ENCODE measurements at regions not wholly inside any gene's neighbourhood (a gene's known extent, or its start where the extent isn't known, plus 50 kb on each side); places are given as distances from the start of the nearest gene placed in this dataset.

DNA sequence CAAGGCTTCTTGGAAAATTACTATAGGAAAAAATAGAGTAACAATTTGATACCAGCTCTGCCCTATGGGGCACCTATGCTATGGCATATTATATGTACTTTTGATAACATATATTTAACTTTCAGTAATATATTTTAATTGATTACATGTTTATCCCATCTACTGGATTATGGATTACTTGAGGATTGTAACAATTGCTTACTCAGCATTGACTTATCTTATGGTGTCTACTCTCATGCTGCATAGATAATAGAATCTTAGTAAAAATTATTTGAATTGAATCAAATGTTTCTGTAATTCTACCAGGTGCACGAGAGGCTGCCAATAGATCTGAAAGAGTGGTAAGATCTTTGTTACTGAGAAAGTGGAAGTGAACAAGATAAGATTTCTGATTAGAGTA, 57.8 kb upstream of the CALCR start:
- CTCF ChIA-PET = interaction anchor here (3.4 kb wide), 1 partner anchor 11 kb away, joined by 19 read pairs; no protein-coding TSS in a partner anchor

DNA sequence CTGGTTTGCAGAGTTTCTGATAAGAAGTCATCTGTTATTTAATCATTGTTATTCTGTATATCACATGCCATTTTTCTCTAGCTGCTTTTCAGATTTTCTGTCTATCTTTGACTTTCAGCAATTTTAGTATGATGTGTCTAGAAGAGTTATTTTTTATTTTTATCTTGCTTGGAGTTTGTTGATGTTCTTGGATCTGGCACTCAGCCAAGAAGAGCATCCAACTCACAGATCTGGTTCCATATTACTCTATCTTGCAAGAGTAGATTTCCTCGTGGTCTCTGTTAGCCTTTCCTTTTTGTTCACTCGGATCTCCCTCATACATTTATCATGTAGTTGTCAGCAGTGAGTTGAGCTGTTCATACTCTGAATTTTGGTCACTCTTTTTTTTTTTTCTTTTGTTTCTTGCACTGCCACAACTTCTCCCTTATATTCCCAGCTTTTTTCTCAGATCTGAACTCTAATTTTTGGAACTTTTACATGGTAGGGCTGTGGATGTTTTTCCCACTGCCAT, 54.8 kb upstream of the CALCR start:
- ChIA-PET POLR2A (no interaction called here), CTCF (no interaction called here)
- FAIRE-seq = no peak
- ATAC-seq = no peak
- no peak overlapping the region for H3K27ac ChIP-seq
- 2% methylated on average over 2 of the region's 2 CpGs for WGBS (ENCODE audit: missing lambda C conversion rate)
- no peaks in the 10 kb centered on the region for H3K4me1 ChIP-seq
- H3K9me3 ChIP-seq = peaks cover 11% of the 10 kb centered on the region; the same call in 2 of the 3 replicates
- no peak overlapping the region for H3K4me2 ChIP-seq
- DNase-seq (ENCODE audit: low read depth in 1 of 2, low spot score in 1 of 2) = no peak
- TF ChIP-seq RARB (CRISPR knock-in tag; IDR thresholded peaks at IDR 0.05) = no peak
- no peak for TF ChIP-seq TFCP2L1 (CRISPR knock-in tag; IDR thresholded peaks at IDR 0.05)
- no peak for TF ChIP-seq PHF8 (IDR thresholded peaks at IDR 0.05; ENCODE audit: borderline replicate concordance, low read depth)
- TF ChIP-seq, protein P1, sequence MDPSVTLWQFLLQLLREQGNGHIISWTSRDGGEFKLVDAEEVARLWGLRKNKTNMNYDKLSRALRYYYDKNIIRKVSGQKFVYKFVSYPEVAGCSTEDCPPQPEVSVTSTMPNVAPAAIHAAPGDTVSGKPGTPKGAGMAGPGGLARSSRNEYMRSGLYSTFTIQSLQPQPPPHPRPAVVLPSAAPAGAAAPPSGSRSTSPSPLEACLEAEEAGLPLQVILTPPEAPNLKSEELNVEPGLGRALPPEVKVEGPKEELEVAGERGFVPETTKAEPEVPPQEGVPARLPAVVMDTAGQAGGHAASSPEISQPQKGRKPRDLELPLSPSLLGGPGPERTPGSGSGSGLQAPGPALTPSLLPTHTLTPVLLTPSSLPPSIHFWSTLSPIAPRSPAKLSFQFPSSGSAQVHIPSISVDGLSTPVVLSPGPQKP (IDR thresholded peaks at IDR 0.05; ENCODE audit: low read depth, low read length) = no peak
- no peak for TF ChIP-seq MAZ (IDR thresholded peaks at IDR 0.05; ENCODE audit: borderline replicate concordance, low read depth, low read length)
- TF ChIP-seq, protein P2, sequence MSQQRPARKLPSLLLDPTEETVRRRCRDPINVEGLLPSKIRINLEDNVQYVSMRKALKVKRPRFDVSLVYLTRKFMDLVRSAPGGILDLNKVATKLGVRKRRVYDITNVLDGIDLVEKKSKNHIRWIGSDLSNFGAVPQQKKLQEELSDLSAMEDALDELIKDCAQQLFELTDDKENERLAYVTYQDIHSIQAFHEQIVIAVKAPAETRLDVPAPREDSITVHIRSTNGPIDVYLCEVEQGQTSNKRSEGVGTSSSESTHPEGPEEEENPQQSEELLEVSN (IDR thresholded peaks at IDR 0.05; ENCODE audit: borderline replicate concordance, low read depth) = no peak
- TF ChIP-seq EHF (CRISPR knock-in tag; IDR thresholded peaks at IDR 0.05) = no peak
- TF ChIP-seq CBX2 (IDR thresholded peaks at IDR 0.05; ENCODE audit: borderline replicate concordance, low read depth) = no peak
- TF ChIP-seq, protein P3, sequence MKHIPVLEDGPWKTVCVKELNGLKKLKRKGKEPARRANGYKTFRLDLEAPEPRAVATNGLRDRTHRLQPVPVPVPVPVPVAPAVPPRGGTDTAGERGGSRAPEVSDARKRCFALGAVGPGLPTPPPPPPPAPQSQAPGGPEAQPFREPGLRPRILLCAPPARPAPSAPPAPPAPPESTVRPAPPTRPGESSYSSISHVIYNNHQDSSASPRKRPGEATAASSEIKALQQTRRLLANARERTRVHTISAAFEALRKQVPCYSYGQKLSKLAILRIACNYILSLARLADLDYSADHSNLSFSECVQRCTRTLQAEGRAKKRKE (CRISPR knock-in tag; IDR thresholded peaks at IDR 0.05; ENCODE audit: low read depth) = no peak
- no peak for TF ChIP-seq ZFP36 (IDR thresholded peaks at IDR 0.05; ENCODE audit: borderline replicate concordance, partially characterized antibody)
- TF ChIP-seq POLR2A (IDR thresholded peaks at IDR 0.05; ENCODE audit: low read length) = no peak
- TF ChIP-seq JUN (IDR thresholded peaks at IDR 0.05) = no peak
- TF ChIP-seq RNF2 (IDR thresholded peaks at IDR 0.05; ENCODE audit: borderline replicate concordance, low read depth) = no peak
- TF ChIP-seq POLR2AphosphoS2 (conservative IDR thresholded peaks at IDR 0.05; ENCODE audit: low read length) = no peak
- TF ChIP-seq, protein P4, sequence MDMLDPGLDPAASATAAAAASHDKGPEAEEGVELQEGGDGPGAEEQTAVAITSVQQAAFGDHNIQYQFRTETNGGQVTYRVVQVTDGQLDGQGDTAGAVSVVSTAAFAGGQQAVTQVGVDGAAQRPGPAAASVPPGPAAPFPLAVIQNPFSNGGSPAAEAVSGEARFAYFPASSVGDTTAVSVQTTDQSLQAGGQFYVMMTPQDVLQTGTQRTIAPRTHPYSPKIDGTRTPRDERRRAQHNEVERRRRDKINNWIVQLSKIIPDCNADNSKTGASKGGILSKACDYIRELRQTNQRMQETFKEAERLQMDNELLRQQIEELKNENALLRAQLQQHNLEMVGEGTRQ (IDR thresholded peaks at IDR 0.05) = no peak
- no peak for TF ChIP-seq ZSCAN20 (CRISPR knock-in tag; IDR thresholded peaks at IDR 0.05)
- TF ChIP-seq, protein P5, sequence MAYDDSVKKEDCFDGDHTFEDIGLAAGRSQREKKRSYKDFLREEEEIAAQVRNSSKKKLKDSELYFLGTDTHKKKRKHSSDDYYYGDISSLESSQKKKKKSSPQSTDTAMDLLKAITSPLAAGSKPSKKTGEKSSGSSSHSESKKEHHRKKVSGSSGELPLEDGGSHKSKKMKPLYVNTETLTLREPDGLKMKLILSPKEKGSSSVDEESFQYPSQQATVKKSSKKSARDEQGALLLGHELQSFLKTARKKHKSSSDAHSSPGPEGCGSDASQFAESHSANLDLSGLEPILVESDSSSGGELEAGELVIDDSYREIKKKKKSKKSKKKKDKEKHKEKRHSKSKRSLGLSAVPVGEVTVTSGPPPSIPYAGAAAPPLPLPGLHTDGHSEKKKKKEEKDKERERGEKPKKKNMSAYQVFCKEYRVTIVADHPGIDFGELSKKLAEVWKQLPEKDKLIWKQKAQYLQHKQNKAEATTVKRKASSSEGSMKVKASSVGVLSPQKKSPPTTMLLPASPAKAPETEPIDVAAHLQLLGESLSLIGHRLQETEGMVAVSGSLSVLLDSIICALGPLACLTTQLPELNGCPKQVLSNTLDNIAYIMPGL (CRISPR knock-in tag; IDR thresholded peaks at IDR 0.05; ENCODE audit: borderline replicate concordance) = no peak
- TF ChIP-seq, protein P6, sequence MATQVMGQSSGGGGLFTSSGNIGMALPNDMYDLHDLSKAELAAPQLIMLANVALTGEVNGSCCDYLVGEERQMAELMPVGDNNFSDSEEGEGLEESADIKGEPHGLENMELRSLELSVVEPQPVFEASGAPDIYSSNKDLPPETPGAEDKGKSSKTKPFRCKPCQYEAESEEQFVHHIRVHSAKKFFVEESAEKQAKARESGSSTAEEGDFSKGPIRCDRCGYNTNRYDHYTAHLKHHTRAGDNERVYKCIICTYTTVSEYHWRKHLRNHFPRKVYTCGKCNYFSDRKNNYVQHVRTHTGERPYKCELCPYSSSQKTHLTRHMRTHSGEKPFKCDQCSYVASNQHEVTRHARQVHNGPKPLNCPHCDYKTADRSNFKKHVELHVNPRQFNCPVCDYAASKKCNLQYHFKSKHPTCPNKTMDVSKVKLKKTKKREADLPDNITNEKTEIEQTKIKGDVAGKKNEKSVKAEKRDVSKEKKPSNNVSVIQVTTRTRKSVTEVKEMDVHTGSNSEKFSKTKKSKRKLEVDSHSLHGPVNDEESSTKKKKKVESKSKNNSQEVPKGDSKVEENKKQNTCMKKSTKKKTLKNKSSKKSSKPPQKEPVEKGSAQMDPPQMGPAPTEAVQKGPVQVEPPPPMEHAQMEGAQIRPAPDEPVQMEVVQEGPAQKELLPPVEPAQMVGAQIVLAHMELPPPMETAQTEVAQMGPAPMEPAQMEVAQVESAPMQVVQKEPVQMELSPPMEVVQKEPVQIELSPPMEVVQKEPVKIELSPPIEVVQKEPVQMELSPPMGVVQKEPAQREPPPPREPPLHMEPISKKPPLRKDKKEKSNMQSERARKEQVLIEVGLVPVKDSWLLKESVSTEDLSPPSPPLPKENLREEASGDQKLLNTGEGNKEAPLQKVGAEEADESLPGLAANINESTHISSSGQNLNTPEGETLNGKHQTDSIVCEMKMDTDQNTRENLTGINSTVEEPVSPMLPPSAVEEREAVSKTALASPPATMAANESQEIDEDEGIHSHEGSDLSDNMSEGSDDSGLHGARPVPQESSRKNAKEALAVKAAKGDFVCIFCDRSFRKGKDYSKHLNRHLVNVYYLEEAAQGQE (IDR thresholded peaks at IDR 0.05) = no peak
- TF ChIP-seq CBX8 (IDR thresholded peaks at IDR 0.05) = no peak
- no peak overlapping the region for H3K4me3 ChIP-seq

More for the DNA sequence above, 57.8 kb upstream of the CALCR start:
- FAIRE-seq = no peak
- ATAC-seq = no peak
- Histone ChIP-seq H3K4me1 (no peaks in the 10 kb centered on the region), H3K4me2 (no peak overlapping the region), H3K9me3 (no peaks in the 10 kb centered on the region; the same call in 2 of the 3 replicates), H3K27ac (no peak overlapping the region), H3K4me3 (no peak overlapping the region)
- WGBS (ENCODE audit: missing lambda C conversion rate) = 5% methylated on average over 1 of the region's 1 CpG
- POLR2A ChIA-PET = no interaction called here
- TF ChIP-seq MAFK (IDR thresholded peaks at IDR 0.05; ENCODE audit: partially characterized antibody) (peak; percentile 71), PHF8 (IDR thresholded peaks at IDR 0.05; ENCODE audit: borderline replicate concordance, low read depth) (no peak)
- DNase-seq (ENCODE audit: low read depth in 1 of 2, low spot score in 1 of 2) = no peak

Data from A549 (cell line).